ENCODE measurements at regions not wholly inside any gene's neighbourhood (a gene's known extent, or its start where the extent isn't known, plus 50 kb on each side); places are given as distances from the start of the nearest gene placed in this dataset.

DNA sequence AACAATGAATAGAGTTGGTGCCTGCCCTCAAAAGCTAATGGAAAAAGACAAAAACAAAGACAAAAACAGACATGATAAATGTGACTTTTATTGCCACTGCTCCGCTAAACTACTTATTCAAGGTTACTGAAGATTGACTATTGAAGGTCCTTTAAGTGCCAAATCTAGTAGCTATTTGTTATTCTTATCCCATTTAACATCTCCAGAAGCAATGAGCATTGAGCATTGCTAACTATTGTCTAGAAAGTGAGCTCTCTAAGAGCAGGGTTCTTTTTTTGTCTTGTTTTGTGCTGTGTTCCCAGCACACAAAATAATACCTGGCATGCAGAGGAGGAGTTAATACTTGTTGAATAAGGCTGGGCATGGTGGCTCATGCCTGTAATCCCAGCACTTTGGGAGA is 95.4 kb upstream of the SFRP2 start:
- TF ChIP-seq RARB (CRISPR knock-in tag; IDR thresholded peaks at IDR 0.05): no peak
- no peak for TF ChIP-seq ESRRG (CRISPR knock-in tag; IDR thresholded peaks at IDR 0.05)

Data from SK-N-SH treated with all-trans-retinoic acid at 6 μM for 48 hours (cell line).